Sigmoid colon (tissue), 6 donors: ENCODE measurements at regions not wholly inside any gene's neighbourhood (a gene's known extent, or its start where the extent isn't known, plus 50 kb on each side); places are given as distances from the start of the nearest gene placed in this dataset.
"Not testable (repeated sequence)": the region's sequence is repeated elsewhere in the genome, so short reads cannot be mapped to it uniquely, and the experiment has no call there.

Source experiments
- DNase-seq: peaks from one replicate; pipeline ENCODE4 v3.0.0-alpha.2; 2019
- H3K27ac ChIP-seq, 4 donors: fragments of 200-600 bp; sonication (generic); one replicate each; pipeline ENCODE4 v1.5.1; 2016 to 2019; ENCODE audit warnings: mild to moderate bottlenecking in 1 of 4
- H3K27me3 ChIP-seq, 3 donors: fragments of 200-600 bp; sonication (generic); one replicate each; pipeline ENCODE4 v1.5.1; 2019; ENCODE audit warnings: mild to moderate bottlenecking in 1 of 3
- H3K36me3 ChIP-seq, 4 donors: fragments of 200-600 bp; sonication (generic); one replicate each; pipeline ENCODE4 v1.5.1; 2016 to 2019
- H3K4me1 ChIP-seq, 4 donors: fragments of 200-600 bp; sonication (generic); one replicate each; pipeline ENCODE4 v1.5.1; 2017 to 2019
- H3K4me3 ChIP-seq, 4 donors: fragments of 200-600 bp; sonication (generic); one replicate each; pipeline ENCODE4 v1.5.1; 2017 to 2019; ENCODE audit warnings: mild to moderate bottlenecking in 2 of 4, moderate library complexity in 1 of 4
- H3K9me3 ChIP-seq, 4 donors: fragments of 200-600 bp in 3 of 4; sonication (generic) in 3 of 4; one replicate each; pipeline versions ENCODE4 v1.5.1 to v1.6.1; 2013 to 2019
- EP300 ChIP-seq, 4 donors: sonication (generic); formaldehyde crosslinking; IDR thresholded peaks; one replicate each; pipeline ENCODE4 v1.6.1; 2017; ENCODE audit warnings: antibody characterized with exemption in 4 of 4
- POLR2A ChIP-seq, 2 donors: fragments of 450-650 bp; IDR thresholded peaks; one replicate each; pipeline ENCODE4 v1.6.1; 2016; ENCODE audit warnings: antibody characterized with exemption in 2 of 2, mild to moderate bottlenecking in 2 of 2, moderate library complexity in 2 of 2
- POLR2AphosphoS5 ChIP-seq, 4 donors: sonication (generic); formaldehyde crosslinking; IDR thresholded peaks; one replicate each; pipeline ENCODE4 v1.6.1; 2017; ENCODE audit warnings: antibody characterized with exemption in 4 of 4
- WGBS, 2 donors: extraction: QIAGEN DNeasy Blood & Tissue Kit; methylation state at CpG; one replicate each; pipeline ENCODE4 v1.1.7; 2013; 5-methylcytosine and 5-hydroxymethylcytosine counted together
- intact Hi-C: fragments of 100-400 bp; cut with DNase I; formaldehyde crosslinking; loops from one replicate; pipeline ENCODE4 v1.15.1; 2023
- TF ChIP-seq, protein P1 (sequence below), 4 experiments: fragments of 450-650 bp in 3 of 4; fragments of 200-600 bp in 1 of 4; IDR thresholded peaks; one replicate each; pipeline ENCODE4 v1.5.1; 2016 to 2019; ENCODE audit warnings: antibody characterized with exemption in 4 of 4, mild to moderate bottlenecking in 3 of 4, moderate library complexity in 2 of 4
- donor health status: healthy with polysubstance abuse.
- donor health status: healthy.

DNA sequence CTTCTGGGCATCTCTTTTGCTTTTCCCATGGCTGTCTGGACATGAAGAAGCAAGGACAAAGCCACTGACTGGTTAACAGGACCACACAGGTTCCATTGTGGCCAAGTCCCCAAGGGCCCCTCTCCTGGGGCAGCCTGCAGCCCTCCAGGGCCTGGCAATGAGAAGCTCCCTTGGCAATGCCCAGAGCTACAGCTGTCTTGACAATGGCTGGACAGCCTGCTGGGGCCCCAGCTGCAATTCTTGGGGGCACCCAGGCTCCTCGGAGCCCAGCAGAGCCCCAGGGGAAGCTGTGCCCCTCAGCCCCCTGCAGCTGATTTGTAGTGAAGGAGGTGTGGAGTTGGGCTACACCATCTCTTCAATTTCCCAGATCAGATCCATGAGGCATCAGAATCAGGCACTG is 384.9 kb upstream of the PODXL start:
- H3K36me3 ChIP-seq: no peaks in the 10 kb centered on the region
- no peak for DNase-seq
- TF ChIP-seq POLR2A (IDR thresholded peaks at IDR 0.05) (no peak), EP300 (IDR thresholded peaks at IDR 0.05) (no peak), POLR2AphosphoS5 (IDR thresholded peaks at IDR 0.05) (no peak)
- TF ChIP-seq, protein P1, sequence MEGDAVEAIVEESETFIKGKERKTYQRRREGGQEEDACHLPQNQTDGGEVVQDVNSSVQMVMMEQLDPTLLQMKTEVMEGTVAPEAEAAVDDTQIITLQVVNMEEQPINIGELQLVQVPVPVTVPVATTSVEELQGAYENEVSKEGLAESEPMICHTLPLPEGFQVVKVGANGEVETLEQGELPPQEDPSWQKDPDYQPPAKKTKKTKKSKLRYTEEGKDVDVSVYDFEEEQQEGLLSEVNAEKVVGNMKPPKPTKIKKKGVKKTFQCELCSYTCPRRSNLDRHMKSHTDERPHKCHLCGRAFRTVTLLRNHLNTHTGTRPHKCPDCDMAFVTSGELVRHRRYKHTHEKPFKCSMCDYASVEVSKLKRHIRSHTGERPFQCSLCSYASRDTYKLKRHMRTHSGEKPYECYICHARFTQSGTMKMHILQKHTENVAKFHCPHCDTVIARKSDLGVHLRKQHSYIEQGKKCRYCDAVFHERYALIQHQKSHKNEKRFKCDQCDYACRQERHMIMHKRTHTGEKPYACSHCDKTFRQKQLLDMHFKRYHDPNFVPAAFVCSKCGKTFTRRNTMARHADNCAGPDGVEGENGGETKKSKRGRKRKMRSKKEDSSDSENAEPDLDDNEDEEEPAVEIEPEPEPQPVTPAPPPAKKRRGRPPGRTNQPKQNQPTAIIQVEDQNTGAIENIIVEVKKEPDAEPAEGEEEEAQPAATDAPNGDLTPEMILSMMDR (IDR thresholded peaks at IDR 0.05): no peak

GRCh38 chr7:131940621-131941165 is 384.3 kb upstream of the PODXL start:
- Histone ChIP-seq H3K4me3 (no peak overlapping the region), H3K4me1 (peaks cover 0 to 11% (median 6%) of the 10 kb centered on the region in 4 donors), H3K27ac (no peak overlapping the region), H3K36me3 (no peaks in the 10 kb centered on the region), H3K9me3 (no peaks in the 10 kb centered on the region), H3K27me3 (peaks cover 0 to 8% (median 2%) of the 10 kb centered on the region in 3 donors)
- WGBS, 2 donors: 85 to 94% methylated on average over 4 of the region's 4 CpGs
- intact Hi-C loops: loop anchor here (10.0 kb wide), 1 partner anchor 214 kb away; no protein-coding TSS in a partner anchor
- DNase-seq: no peak
- no peak for TF ChIP-seq POLR2A (IDR thresholded peaks at IDR 0.05)
- TF ChIP-seq, protein P1 (IDR thresholded peaks at IDR 0.05): no peak
- TF ChIP-seq POLR2AphosphoS5 (IDR thresholded peaks at IDR 0.05): no peak
- TF ChIP-seq EP300 (IDR thresholded peaks at IDR 0.05): no peak

More for the DNA sequence above, 384.9 kb upstream of the PODXL start:
- WGBS, 2 donors: 80 to 86% methylated on average over 1 of the region's 1 CpG
- Histone ChIP-seq H3K4me1 (peaks cover 0 to 14% (median 9%) of the 10 kb centered on the region in 4 donors), H3K4me3 (no peak overlapping the region), H3K27me3 (peaks cover 0 to 14% (median 6%) of the 10 kb centered on the region in 3 donors), H3K27ac (no peak overlapping the region), H3K9me3 (no peaks in the 10 kb centered on the region)
- intact Hi-C loops: loop anchor here (10.0 kb wide), 1 partner anchor 214 kb away; no protein-coding TSS in a partner anchor

DNA sequence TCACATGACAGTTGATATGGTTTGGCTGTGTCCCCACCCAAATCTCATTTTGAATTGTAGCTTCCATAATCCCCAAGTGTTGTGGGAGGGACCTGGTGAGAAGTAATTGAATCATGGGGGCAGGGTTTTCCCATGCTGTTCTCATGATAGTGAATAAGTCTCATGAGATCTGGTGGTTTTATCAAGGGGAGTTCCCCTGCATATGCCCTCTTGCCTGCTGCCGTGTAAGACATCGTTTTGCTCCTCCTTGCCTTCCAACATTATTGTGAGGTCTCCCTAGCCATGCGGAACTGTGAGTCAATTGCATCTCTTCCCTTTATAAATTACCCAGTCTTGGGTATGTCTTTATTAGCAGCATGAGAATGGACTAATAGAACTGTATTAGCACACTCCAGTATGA is 382.4 kb upstream of the PODXL start:
- intact Hi-C loops, H3K4me3 ChIP-seq, H3K4me1 ChIP-seq, DNase-seq, H3K9me3 ChIP-seq, H3K27me3 ChIP-seq, H3K36me3 ChIP-seq, H3K27ac ChIP-seq: not testable (repeated sequence)
- WGBS, 2 donors: 83 to 87% methylated on average over 3 of the region's 3 CpGs

GRCh38 chr7:131937868-131938267 is 381.4 kb upstream of the PODXL start:
- peaks cover 0 to 5% (median 0%) of the 10 kb centered on the region in 4 donors for H3K4me1 ChIP-seq
- no peaks in the 10 kb centered on the region for H3K36me3 ChIP-seq
- H3K9me3 ChIP-seq: no peaks in the 10 kb centered on the region
- intact Hi-C loops: no loop called here
- 54 to 70% methylated on average over 2 of the region's 2 CpGs for WGBS, 2 donors
- TF ChIP-seq, protein P1 (IDR thresholded peaks at IDR 0.05): no peak
- no peak for TF ChIP-seq EP300 (IDR thresholded peaks at IDR 0.05)
- no peak for TF ChIP-seq POLR2A (IDR thresholded peaks at IDR 0.05)
- no peak for TF ChIP-seq POLR2AphosphoS5 (IDR thresholded peaks at IDR 0.05)
- H3K4me3 ChIP-seq: no peak overlapping the region
- no peak overlapping the region for H3K27ac ChIP-seq
- DNase-seq: no peak
- no peaks in the 10 kb centered on the region for H3K27me3 ChIP-seq

GRCh38 chr7:131935180-131935579 is 378.8 kb upstream of the PODXL start:
- no peak for TF ChIP-seq POLR2A (IDR thresholded peaks at IDR 0.05)
- TF ChIP-seq EP300 (IDR thresholded peaks at IDR 0.05): no peak
- no peak for TF ChIP-seq POLR2AphosphoS5 (IDR thresholded peaks at IDR 0.05)
- TF ChIP-seq, protein P1 (IDR thresholded peaks at IDR 0.05): no peak
- peaks cover 0 to 5% (median 0%) of the 10 kb centered on the region in 4 donors for H3K4me1 ChIP-seq
- no peak overlapping the region for H3K4me3 ChIP-seq
- intact Hi-C loops: no loop called here
- no peak overlapping the region for H3K27ac ChIP-seq
- H3K27me3 ChIP-seq: no peaks in the 10 kb centered on the region
- DNase-seq: no peak
- H3K36me3 ChIP-seq: no peaks in the 10 kb centered on the region
- 19 to 60% methylated on average over 3 of the region's 3 CpGs for WGBS, 2 donors
- H3K9me3 ChIP-seq: no peaks in the 10 kb centered on the region
